Jurkat, Clone E6-1 (cell line): ENCODE measurements at regions not wholly inside any gene's neighbourhood (a gene's known extent, or its start where the extent isn't known, plus 50 kb on each side); places are given as distances from the start of the nearest gene placed in this dataset.
"Not testable (repeated sequence)": the region's sequence is repeated elsewhere in the genome, so short reads cannot be mapped to it uniquely, and the experiment has no call there.

Experiments
- DNase-seq: peaks from one replicate; pipeline ENCODE4 v3.0.0-alpha.2; 2011; ENCODE audit warnings: low read depth, low spot score
- H3K4me3 ChIP-seq: 2 replicates; pipeline ENCODE4 v1.5.1; 2011; ENCODE audit warnings: mild to moderate bottlenecking, low read length, control low read depth, moderate library complexity

DNA sequence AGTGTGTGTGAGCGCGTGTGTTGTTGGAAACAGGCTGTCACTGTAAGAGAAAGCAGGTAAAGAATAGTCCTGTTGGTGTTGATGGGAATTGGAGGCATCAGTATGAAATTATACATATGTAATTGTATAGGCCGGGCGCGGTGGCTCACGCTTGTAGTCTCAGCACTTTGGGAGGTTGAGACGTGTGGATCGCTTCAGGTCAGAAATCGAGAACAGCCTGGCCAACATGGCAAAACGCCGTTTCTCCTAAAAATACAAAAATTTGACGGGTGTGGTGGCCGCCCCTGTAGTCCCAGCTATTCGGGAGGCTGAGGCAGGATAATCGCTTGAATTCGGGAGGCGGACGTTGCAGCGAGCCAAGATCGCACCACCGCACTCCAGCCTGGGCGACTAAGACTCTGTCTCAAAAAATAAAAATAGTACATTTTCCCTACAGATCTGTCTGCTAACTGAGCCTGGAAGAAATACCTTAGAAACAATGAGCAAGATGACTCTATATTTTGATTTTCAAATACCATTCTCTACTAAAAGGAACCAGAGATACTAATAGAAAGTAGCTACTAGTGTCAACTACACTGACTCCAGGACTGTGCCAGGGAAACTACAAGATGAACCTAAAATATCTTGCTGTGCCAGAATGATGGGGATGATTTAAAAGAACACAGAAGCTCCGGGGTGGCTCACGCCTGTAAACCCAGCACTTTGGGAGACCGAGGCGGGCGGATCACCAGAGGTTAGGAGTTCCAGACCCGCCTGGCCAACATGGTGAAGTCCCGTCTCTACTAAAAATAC, 110.8 kb downstream of the TRIM27 start:
- DNase-seq, result no peak
- no peak overlapping the region for H3K4me3 ChIP-seq

DNA sequence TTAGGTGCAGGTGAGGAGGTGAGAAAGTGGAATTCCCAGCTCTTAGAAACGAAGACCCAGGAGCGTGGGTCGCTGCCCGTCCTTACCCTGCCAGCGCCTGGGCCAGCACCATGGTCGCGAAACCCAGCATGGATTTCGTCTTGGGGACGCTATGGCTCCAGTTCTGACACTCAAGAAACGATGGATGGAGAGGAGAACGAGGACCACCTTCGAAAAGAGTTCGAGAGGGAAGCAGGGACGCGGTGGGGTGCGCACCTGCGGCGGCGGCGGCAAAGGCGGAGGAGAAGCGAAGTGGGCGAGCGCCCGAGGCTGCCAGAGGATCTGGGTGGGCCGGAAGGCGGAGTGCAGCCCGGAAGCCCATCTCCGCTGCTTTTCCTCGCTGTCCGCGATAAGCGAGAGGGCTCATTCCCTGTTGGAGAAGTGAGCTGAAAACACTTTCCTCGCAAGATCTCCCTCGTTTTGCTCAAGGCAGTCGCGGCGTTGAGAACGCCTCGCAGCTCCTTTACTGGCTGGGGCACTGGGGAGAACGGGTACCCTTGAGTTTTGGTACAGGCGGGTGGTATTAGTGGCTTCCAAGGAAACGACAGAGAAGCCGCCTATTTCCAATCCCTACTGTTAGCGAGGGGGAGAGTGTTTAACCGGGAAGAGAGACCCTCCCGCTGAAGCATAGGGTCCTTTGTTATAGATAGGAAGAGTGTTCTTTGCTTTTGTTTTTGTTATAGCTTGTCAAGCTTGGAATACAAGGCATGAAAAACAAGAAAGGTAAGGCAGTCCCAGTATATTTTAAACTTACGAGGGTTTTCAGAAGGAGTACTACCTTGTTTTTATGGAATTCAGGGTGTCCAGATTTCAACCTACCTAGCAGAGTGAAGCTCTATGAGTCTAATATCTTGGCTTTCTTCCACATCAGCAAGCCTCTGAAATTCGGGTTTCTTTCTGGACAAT, 109.5 kb downstream of the TRIM27 start:
- no peak overlapping the region for H3K4me3 ChIP-seq
- no peak for DNase-seq

DNA sequence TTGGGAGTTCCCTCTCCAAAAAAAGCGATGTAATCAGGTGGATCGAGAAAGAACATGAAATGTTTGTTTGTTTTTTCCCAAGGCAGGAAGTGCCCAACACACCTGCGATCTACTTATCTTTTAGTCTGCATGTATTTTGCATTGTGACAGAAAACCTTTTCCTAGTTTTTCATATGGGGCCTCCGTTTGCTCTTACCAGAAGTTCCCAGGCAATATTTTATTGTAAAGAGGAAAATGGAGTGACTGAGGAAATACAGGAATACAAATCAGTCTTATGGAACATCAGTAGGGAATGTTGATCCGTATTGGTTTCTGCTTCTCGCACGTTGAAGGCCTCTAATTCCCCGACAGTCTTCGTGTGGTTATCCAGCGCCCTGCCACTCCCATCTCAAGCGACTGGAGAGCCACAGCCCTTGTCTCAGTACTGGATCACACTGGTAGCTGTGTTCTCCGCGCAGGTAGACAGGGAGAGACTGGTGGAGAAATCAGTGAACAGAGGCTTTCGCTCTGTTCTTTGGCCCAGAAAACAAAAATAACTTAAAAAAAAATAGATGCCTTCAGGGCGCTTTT, 107.4 kb downstream of the TRIM27 start:
- H3K4me3 ChIP-seq, result no peak overlapping the region
- no peak for DNase-seq

DNA sequence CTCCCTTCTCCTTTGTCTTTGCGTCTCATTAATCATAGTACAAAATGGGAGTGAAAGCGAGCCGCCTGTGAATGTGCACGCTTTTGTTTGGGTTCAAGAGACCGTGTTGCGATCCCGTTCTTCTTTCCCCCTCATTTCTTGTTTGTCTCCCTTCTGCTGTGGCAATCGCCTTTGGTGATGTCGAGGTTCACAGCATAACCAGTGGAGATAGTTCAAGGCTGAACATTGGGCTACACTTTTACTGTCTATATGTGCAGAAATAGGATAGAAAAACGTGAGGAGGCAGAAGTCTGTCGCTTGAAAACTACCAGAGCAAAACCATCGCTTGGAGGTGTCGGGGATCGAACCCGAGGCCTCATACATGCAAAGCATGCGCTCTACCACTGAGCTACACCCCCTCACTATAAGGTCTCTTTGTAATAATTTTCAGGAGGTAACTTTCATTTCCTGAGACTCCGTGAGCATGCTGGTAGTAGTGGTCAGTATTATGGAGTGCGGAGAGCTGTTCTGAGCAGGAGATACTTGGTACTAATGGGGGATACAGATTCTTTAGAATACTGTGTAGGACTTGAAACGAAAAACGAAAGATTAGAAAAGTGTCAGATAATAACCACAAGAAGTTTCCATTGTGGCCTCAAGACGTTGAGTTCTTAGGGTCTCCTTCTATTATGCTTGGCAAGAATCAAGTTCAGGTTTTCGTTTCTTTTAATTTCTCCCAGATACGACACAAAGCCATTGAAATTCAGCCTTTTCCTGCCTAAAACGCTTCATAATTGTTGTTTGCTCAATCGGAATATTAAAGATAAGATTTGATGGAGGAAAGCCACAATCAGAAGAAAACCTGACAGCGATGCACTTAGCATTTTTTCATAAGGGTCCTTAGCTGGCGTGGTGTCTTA, 106.6 kb downstream of the TRIM27 start:
- H3K4me3 ChIP-seq, result peak overlapping the region; percentile 22
- no peak for DNase-seq

DNA sequence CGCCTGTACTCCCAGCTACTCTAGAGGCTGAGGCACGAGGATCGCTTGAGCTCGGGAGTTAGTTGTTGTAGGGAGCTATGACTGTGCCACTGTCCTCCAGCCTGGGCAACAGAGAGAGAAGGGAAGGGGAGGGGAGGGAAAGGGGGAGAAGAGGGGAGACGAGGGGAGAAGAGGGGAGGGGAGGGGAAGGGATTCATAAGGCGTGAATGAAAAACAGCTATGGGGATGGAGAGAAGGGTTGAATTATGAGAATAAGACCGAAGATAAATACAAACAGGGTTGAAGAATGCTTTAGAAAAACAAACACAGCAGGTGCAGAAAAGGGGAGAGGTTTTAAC, 106.0 kb downstream of the TRIM27 start:
- peak overlapping the region; percentile 22; the same call in 1 of the 2 replicates for H3K4me3 ChIP-seq
- no peak for DNase-seq

DNA sequence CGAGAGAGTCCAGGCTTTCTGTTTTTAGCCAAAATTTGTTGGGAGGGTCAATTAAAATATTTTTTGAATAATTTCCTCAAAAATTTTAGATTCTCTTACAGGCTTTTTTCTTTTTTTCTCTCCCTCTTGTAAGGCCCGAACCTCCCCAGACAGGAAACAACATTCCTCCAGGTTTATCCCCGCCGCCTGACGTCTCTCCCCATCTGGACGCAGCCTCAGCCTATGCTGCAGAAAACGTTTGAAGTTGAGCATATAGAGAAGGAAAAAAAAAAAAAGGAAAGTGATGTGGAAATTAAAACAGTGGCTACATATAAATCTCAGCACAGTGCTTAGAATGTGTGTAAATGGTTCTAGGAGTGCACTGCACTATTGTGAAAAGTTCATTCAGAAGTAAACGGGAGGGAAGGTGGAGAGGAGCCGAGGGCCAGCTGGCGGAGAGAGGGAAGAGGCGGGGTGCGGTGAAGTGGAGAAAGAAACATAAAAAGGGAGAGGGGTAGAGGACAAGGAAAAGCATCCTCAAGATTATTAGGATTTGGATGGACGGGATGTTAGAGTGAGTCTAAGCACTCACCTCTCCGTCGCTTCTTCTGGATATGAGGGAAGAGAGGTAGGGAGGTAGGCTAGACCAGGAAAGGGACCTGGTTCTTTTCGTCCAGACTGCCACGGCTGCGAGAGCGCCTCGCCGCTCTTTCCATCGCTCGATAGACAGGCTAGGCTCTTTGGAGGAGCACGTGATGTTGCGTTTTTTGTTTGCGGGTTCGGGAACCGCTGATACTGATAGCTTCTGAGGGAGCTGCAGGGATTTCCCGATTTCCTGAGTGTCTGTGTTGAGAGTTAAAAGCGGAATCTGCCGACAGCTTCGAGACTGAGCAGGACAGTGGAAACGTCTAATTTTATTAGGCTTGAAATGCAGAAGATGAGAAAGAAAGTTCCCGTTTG, 98.7 kb downstream of the TRIM27 start:
- no peak for DNase-seq
- H3K4me3 ChIP-seq, result no peak overlapping the region

DNA sequence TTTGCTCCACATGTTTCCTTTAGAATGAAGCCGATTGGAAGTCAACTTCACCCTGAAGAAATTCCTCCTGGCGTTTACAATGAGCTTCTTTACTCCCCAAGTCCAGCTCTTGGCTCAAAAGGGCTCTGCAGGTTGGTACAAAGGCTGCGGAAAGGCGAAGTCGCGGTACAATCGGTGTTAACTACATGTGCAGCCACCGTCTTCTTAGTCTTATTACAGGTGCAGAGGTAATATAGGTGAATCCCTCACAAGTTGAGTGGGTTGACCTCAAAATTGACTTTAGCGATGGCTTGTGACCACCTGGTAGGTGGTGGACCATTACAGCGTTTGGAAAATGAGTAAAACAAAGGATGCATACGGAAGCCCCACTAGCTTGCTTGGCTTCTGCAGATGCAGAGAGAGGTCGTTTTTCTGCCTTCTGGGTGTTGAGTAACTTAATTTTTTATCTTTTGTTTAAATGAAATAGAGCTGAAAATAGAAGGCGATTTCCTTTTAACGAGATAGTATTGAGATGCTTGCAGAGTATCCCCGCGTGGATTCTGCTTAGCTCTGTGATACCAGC, 98.0 kb downstream of the TRIM27 start:
- no peak for DNase-seq
- H3K4me3 ChIP-seq, result no peak overlapping the region

DNA sequence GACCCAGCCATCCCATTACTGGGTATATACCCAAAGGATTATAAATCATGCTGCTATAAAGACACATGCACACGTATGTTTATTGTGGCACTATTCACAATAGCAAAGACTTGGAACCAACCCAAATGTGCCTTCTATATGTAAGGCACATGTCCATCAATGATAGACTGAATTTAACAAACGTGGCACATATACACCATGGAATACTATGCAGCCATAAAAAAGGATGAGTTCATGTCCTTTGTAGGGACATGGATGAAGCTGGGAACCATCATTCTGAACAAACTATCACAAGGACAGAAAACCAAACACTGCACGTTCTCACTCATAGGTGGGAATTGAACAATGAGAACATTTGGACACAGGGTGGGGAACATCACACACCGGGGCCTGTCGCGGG, 92.1 kb downstream of the TRIM27 start:
- not testable (repeated sequence) for DNase-seq, H3K4me3 ChIP-seq

DNA sequence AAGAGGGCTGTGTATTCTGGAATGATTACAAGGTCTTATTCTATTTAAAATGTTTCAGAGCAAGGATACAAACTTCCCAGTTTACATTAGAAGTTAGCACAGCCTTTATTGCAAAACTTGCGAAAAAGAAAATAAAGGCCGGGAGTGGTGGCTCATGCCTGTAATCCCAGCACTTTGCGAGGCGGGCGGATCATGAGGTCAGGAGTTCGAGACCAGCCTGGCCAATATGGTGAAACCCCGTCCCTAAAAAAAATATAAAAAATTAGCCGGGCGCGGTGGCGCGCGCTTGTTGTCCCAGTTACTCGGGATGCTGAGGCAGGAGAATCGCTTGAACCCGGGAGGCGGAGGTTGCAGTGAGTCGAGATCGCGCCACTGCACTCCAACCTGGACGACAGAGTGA, 87.1 kb downstream of the TRIM27 start:
- not testable (repeated sequence) for H3K4me3 ChIP-seq, DNase-seq

DNA sequence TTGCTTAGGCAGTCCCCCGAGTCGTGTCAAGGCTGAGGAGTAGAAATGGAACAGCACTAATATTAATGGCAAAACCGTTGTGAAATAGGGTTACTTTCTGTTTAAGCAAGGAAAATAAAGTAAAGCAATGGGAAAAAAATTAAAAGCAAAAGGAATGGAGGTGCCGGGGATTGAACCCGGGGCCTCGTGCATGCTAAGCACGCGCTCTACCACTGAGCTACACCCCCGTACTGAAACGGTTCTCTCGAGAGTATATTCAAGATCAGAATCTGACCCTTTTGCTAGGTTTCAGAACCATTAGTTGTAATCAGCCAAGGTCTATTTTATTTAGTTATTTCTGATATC, 85.5 kb downstream of the TRIM27 start:
- peak overlapping the region; percentile 84 for H3K4me3 ChIP-seq
- peak; percentile 79 for DNase-seq

DNA sequence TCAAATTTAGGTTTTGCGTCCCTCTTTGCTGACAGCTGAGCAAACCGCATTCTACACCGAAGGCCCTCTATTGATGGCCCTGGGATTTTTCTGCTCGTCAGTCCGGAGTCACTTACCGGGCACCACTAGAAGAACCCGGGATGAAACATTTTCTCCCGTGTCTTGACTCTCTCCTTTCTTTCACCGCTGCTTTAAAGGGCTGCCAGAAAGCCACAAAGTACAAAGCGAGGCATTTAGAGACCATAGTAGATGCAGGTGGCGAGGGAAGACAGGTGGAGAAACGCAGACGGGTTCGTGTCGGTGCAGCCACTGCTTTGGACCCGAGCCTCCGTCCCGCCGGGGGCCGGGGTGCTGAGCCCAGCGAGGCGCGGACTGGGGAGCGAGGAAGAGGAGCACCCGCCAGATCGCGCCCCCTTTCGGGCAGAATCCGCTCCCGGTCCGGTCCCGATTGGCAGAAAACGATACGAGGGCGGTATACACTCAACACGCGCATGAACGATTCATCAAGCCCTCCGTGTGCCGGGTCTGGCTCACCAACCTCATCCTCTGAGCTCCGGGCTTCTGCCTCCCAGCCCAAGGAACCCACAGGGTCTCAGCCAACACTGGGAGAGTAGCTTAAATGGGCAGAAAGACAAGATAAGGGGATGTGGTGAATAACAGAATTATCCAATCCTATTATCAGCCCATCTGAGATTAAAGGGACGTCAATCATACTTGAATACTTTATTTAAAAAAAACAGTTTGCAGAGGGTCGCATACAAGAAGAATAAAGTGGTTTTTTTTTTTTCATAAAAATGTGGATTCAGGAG, 84.9 kb downstream of the TRIM27 start:
- peak overlapping the region; percentile 84 for H3K4me3 ChIP-seq
- DNase-seq, result peak; percentile 75

DNA sequence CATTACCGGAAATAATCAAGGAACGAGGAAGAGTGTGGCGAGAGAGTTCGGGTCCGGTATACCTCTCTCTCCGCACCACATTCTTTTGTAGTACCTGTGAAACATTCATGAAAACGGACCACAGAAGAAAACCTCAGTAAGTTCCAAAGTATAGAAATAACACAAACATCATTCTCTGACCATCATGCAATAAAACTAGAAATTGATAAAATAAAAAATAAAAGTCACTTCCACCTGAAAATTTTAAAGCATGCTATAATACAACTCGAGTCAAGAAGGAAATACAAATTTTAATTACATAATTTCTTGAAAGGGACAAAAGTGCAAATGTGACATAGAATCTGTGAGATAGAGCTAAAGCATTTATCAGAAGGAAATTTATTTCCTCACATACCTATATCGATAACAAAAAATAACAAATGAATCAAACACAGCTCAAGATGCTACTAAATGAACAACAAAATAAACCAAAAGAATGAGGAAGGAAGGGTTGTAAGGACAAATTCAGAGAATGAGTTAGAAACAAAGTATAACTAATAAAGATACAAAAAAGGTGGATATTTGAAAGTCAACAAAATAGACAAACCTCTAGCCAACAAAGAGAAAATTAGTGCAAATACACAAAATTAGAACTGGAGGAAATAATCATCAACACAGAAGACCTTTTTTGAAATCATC, 84.2 kb downstream of the TRIM27 start:
- no peak for DNase-seq
- peak overlapping the region; percentile 84 for H3K4me3 ChIP-seq

DNA sequence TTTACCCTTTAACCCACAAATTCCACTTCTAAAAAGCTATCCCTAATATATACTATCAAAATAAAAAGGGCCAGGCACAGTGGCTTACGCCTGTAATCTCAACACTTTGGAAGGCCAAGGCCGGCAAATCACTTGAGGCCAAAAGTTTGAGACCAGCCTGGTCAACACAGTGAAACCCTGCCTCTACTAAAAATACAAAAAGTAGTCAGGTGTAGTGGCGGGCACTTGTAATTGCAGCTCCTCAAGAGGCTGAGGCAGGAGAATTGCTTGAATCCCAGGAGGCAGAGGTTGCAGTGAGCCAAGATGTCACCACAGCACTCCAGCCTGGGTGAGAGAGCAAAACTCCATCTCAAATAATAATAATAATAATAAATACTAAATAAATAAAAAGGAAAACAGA, 82.5 kb downstream of the TRIM27 start:
- DNase-seq, result no peak
- H3K4me3 ChIP-seq, result no peak overlapping the region

DNA sequence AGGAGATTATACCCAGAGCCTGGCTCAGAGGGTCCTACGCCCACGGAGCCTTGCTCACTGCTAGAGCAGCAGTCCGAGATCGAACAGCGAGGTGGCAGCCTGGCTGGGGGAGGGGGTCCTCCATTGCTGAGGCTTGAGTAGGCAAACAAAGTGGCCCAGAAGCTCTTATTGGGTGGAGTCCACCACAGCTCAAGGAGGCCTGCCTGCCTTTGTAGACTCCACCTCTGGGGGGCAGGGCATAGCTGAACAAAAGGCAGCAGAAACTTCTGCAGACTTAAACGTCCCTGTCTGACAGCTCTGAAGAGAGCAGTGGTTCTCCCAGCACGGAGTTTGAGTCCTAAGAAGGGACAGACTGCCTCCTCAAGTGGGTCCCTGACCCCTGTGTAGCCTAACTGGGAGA, 75.0 kb downstream of the TRIM27 start:
- H3K4me3 ChIP-seq, result peak overlapping the region; percentile 7; the same call in 1 of the 2 replicates
- DNase-seq, result peak; percentile 42
